HK-2 (cell line): ENCODE measurements at regions not wholly inside any gene's neighbourhood (a gene's known extent, or its start where the extent isn't known, plus 50 kb on each side); places are given as distances from the start of the nearest gene placed in this dataset.
"Not testable (repeated sequence)": the region's sequence is repeated elsewhere in the genome, so short reads cannot be mapped to it uniquely, and the experiment has no call there.

ENCODE experiments used
- DNase-seq: peaks from one replicate; pipeline ENCODE4 v3.0.0-alpha.2; 2018; ENCODE audit not compliant: unreplicated experiment

DNA sequence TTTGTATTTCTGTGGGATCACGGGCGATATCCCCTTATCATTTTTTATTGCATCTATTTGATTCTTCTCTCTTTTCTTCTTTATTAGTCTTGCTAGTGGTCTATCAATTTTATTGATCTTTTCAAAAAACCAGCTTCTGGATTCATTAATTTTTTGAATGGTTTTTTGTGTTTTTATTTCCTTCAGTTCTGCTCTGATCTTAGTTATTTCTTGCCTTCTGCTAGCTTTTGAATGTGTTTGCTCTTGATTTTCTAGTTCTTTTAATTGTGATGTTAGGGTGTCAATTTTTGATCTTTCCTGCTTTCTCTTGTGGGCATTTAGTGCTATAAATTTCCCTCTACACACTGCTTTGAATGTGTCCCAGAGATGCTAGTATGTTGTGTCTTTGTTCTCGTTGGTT lies 5270.2 kb upstream of the TPTE start:
- not testable (repeated sequence) for DNase-seq

- not testable (repeated sequence) for DNase-seq
These were observed 5269.5 kb upstream of the TPTE start for GRCh38 chr21:5251866-5252265.
